ENCODE measurements at regions not wholly inside any gene's neighbourhood (a gene's known extent, or its start where the extent isn't known, plus 50 kb on each side); places are given as distances from the start of the nearest gene placed in this dataset.

GRCh38 chr7:119937745-119938144, 335.2 kb upstream of the KCND2 start:
- no peak for TF ChIP-seq CTCF (IDR thresholded peaks at IDR 0.05; ENCODE audit: insufficient read depth, low read length, poor library complexity, severe bottlenecking)
- no peak for TF ChIP-seq EZH2phosphoT487 (conservative IDR thresholded peaks at IDR 0.05; ENCODE audit: low read length)
